ES-I3 (cell line): ENCODE measurements at regions not wholly inside any gene's neighbourhood (a gene's known extent, or its start where the extent isn't known, plus 50 kb on each side); places are given as distances from the start of the nearest gene placed in this dataset.

Experiments used
- H3K36me3 ChIP-seq: 2 replicates; pipeline ENCODE4 v1.6.1; 2013; ENCODE audit warnings: mild to moderate bottlenecking, low read length, control low read depth, moderate library complexity; ENCODE audit not compliant: insufficient read depth
- H3K4me1 ChIP-seq: 2 replicates; pipeline ENCODE4 v1.6.1; 2013; ENCODE audit warnings: mild to moderate bottlenecking, control low read depth, low read length; ENCODE audit not compliant: insufficient read depth
- H3K9ac ChIP-seq: 2 replicates; pipeline ENCODE4 v1.6.1; 2013; ENCODE audit warnings: low read depth, mild to moderate bottlenecking, low read length, moderate library complexity
- H3K9me3 ChIP-seq: 2 replicates; pipeline ENCODE4 v1.6.1; 2013; ENCODE audit warnings: mild to moderate bottlenecking, low read length, moderate library complexity; ENCODE audit not compliant: control insufficient read depth, insufficient read depth

- Histone ChIP-seq H3K36me3 (no peaks in the 10 kb centered on the region), H3K9me3 (no peaks in the 10 kb centered on the region), H3K4me1 (no peaks in the 10 kb centered on the region), H3K9ac (no peak overlapping the region)
Observed at GRCh38 chr3:124306665-124307064, 314.7 kb upstream of the ROPN1 start.

GRCh38 chr3:124313621-124314020, 321.7 kb upstream of the ROPN1 start:
- Histone ChIP-seq H3K36me3 (no peaks in the 10 kb centered on the region), H3K4me1 (no peaks in the 10 kb centered on the region), H3K9ac (no peak overlapping the region), H3K9me3 (no peaks in the 10 kb centered on the region)

GRCh38 chr3:124315215-124316033, 323.5 kb upstream of the ROPN1 start:
- Histone ChIP-seq H3K9ac (no peak overlapping the region), H3K4me1 (no peaks in the 10 kb centered on the region), H3K9me3 (no peaks in the 10 kb centered on the region), H3K36me3 (no peaks in the 10 kb centered on the region)

- no peaks in the 10 kb centered on the region for H3K4me1 ChIP-seq
- no peaks in the 10 kb centered on the region for H3K36me3 ChIP-seq
- H3K9ac ChIP-seq = no peak overlapping the region
- no peaks in the 10 kb centered on the region for H3K9me3 ChIP-seq
Observed at GRCh38 chr3:124316034-124316287, 324.0 kb upstream of the ROPN1 start.

GRCh38 chr3:124318014-124318413, 326.1 kb upstream of the ROPN1 start:
- no peak overlapping the region for H3K9ac ChIP-seq
- no peaks in the 10 kb centered on the region for H3K4me1 ChIP-seq
- H3K9me3 ChIP-seq = no peaks in the 10 kb centered on the region
- no peaks in the 10 kb centered on the region for H3K36me3 ChIP-seq

GRCh38 chr3:124318656-124319055, 326.7 kb upstream of the ROPN1 start:
- Histone ChIP-seq H3K4me1 (no peaks in the 10 kb centered on the region), H3K9ac (no peak overlapping the region), H3K36me3 (no peaks in the 10 kb centered on the region), H3K9me3 (no peaks in the 10 kb centered on the region)

- Histone ChIP-seq H3K4me1 (no peaks in the 10 kb centered on the region), H3K36me3 (no peaks in the 10 kb centered on the region), H3K9me3 (no peaks in the 10 kb centered on the region), H3K9ac (no peak overlapping the region)
Observed at GRCh38 chr3:124320976-124321375, 329.1 kb upstream of the ROPN1 start.

- Histone ChIP-seq H3K36me3 (no peaks in the 10 kb centered on the region), H3K9ac (no peak overlapping the region), H3K4me1 (no peaks in the 10 kb centered on the region), H3K9me3 (no peaks in the 10 kb centered on the region)
Observed at GRCh38 chr3:124322309-124322880, 330.5 kb upstream of the ROPN1 start.

- H3K4me1 ChIP-seq = no peaks in the 10 kb centered on the region
- no peaks in the 10 kb centered on the region for H3K36me3 ChIP-seq
- H3K9me3 ChIP-seq = no peaks in the 10 kb centered on the region
- H3K9ac ChIP-seq = no peak overlapping the region
Observed at GRCh38 chr3:124322966-124323365, 331.0 kb upstream of the ROPN1 start.

- no peaks in the 10 kb centered on the region for H3K36me3 ChIP-seq
- H3K9me3 ChIP-seq = no peaks in the 10 kb centered on the region
- H3K4me1 ChIP-seq = no peaks in the 10 kb centered on the region
- H3K9ac ChIP-seq = no peak overlapping the region
Observed at GRCh38 chr3:124325248-124325647, 333.3 kb upstream of the ROPN1 start.

GRCh38 chr3:124329723-124330122, 337.8 kb upstream of the ROPN1 start:
- no peaks in the 10 kb centered on the region for H3K4me1 ChIP-seq
- no peak overlapping the region for H3K9ac ChIP-seq
- H3K9me3 ChIP-seq = no peaks in the 10 kb centered on the region
- H3K36me3 ChIP-seq = no peaks in the 10 kb centered on the region

GRCh38 chr3:124333931-124334640, 342.2 kb upstream of the ROPN1 start:
- no peaks in the 10 kb centered on the region for H3K9me3 ChIP-seq
- H3K36me3 ChIP-seq = no peaks in the 10 kb centered on the region
- H3K4me1 ChIP-seq = no peaks in the 10 kb centered on the region
- H3K9ac ChIP-seq = no peak overlapping the region

GRCh38 chr3:124336067-124336656, 344.2 kb upstream of the ROPN1 start:
- Histone ChIP-seq H3K36me3 (no peaks in the 10 kb centered on the region), H3K9ac (no peak overlapping the region), H3K4me1 (peaks cover 7% of the 10 kb centered on the region; the same call in 1 of the 2 replicates), H3K9me3 (no peaks in the 10 kb centered on the region)

GRCh38 chr3:124345845-124346244, 353.9 kb upstream of the ROPN1 start:
- H3K9ac ChIP-seq = no peak overlapping the region
- no peaks in the 10 kb centered on the region for H3K4me1 ChIP-seq
- no peaks in the 10 kb centered on the region for H3K36me3 ChIP-seq
- H3K9me3 ChIP-seq = no peaks in the 10 kb centered on the region

GRCh38 chr3:124346487-124346886, 354.6 kb upstream of the ROPN1 start:
- Histone ChIP-seq H3K4me1 (no peaks in the 10 kb centered on the region), H3K9me3 (no peaks in the 10 kb centered on the region), H3K9ac (no peak overlapping the region), H3K36me3 (no peaks in the 10 kb centered on the region)
